ENCODE measurements at regions not wholly inside any gene's neighbourhood (a gene's known extent, or its start where the extent isn't known, plus 50 kb on each side); places are given as distances from the start of the nearest gene placed in this dataset.

GRCh38 chr7:46705386-46706255 is 784.5 kb upstream of the IGFBP3 start:
- TF ChIP-seq CTCF (IDR thresholded peaks at IDR 0.05; ENCODE audit: low read depth, low read length, missing control alignments) = no peak
- DNase-seq (ENCODE audit: low read depth) = no peak
- H3K4me3 ChIP-seq (ENCODE audit: low read depth, low read length) = no peak overlapping the region

- no peak for DNase-seq (ENCODE audit: low read depth)
- H3K4me3 ChIP-seq (ENCODE audit: low read depth, low read length) = no peak overlapping the region
- no peak for TF ChIP-seq CTCF (IDR thresholded peaks at IDR 0.05; ENCODE audit: low read depth, low read length, missing control alignments)
Measured at GRCh38 chr7:46696741-46697140, 775.7 kb upstream of the IGFBP3 start.

- no peak for DNase-seq (ENCODE audit: low read depth)
Measured at GRCh38 chr7:46695051-46695708, 774.1 kb upstream of the IGFBP3 start.

GRCh38 chr7:46694058-46694457 is 773.0 kb upstream of the IGFBP3 start:
- no peak overlapping the region for H3K4me3 ChIP-seq (ENCODE audit: low read depth, low read length)
- no peak for TF ChIP-seq CTCF (IDR thresholded peaks at IDR 0.05; ENCODE audit: low read depth, low read length, missing control alignments)
- no peak for DNase-seq (ENCODE audit: low read depth)

More at GRCh38 chr7:46695051-46695708, 774.1 kb upstream of the IGFBP3 start:
- no peak overlapping the region for H3K4me3 ChIP-seq (ENCODE audit: low read depth, low read length)
- no peak for TF ChIP-seq CTCF (IDR thresholded peaks at IDR 0.05; ENCODE audit: low read depth, low read length, missing control alignments)

- no peak for DNase-seq (ENCODE audit: low read depth)
- TF ChIP-seq CTCF (IDR thresholded peaks at IDR 0.05; ENCODE audit: low read depth, low read length, missing control alignments) = no peak
- H3K4me3 ChIP-seq (ENCODE audit: low read depth, low read length) = no peak overlapping the region
Measured at GRCh38 chr7:46687203-46687602, 766.1 kb upstream of the IGFBP3 start.

- no peak for TF ChIP-seq CTCF (IDR thresholded peaks at IDR 0.05; ENCODE audit: low read depth, low read length, missing control alignments)
- no peak overlapping the region for H3K4me3 ChIP-seq (ENCODE audit: low read depth, low read length)
- no peak for DNase-seq (ENCODE audit: low read depth)
Measured at GRCh38 chr7:46685051-46685450, 764.0 kb upstream of the IGFBP3 start.
